ENCODE measurements at regions not wholly inside any gene's neighbourhood (a gene's known extent, or its start where the extent isn't known, plus 50 kb on each side); places are given as distances from the start of the nearest gene placed in this dataset.

DNA sequence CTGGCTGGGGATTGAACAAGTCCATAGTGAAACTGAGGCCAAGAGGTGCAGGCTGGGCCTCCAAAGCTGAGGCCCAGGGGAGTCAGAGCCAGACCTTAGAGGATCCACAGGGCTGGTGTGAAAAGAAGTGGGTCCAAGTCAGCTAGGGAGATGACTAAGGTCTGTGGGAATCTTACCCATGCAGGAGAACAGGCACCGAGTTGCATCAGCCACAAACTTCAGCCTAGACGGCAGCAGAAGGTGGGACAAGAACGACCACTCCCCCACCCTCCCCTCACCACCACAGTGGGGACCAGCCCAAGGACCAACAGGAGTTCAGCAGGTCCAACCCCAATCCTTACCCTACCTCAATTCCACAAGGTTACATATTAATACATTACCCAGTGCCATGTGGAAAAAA, 282.3 kb downstream of the TTLL7 start:
- Mint-ChIP-seq H3K4me1 (no peaks in the 10 kb centered on the region), H3K4me3 (no peak overlapping the region), H3K27ac (ENCODE audit: unreplicated experiment) (no peak overlapping the region), H3K9me3 (peaks cover 4% of the 10 kb centered on the region), H3K36me3 (ENCODE audit: low read depth) (no peaks in the 10 kb centered on the region), H3K27me3 (ENCODE audit: low read depth) (no peaks in the 10 kb centered on the region)
- DNase-seq (ENCODE audit: low read depth, low spot score), result no peak
- TF ChIP-seq CTCF (conservative IDR thresholded peaks at IDR 0.05), result no peak

DNA sequence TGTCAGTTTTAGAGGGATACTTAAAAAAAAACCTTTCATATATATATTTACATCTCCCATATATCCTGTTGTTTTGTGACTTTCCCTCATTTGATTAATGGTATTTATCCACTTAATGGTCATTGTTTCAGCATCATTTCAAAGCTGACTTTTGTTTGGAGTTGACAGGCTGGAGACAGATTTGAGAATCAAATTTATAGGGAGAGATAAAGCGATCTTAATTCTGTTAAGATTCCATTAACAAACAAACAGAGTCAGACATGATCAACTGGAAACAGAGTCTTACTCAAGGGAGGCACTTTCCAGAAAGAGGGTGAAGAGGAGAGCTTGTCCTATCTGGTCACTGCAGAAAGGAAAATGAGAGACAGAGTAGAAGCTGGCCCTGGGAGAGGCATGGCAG, 283.4 kb downstream of the TTLL7 start:
- H3K27ac Mint-ChIP-seq (ENCODE audit: unreplicated experiment), result peak overlapping the region; percentile 9

GRCh38 chr1:83709662-83710061, 289.3 kb downstream of the TTLL7 start:
- H3K36me3 Mint-ChIP-seq (ENCODE audit: low read depth), result no peaks in the 10 kb centered on the region
- peaks cover 4% of the 10 kb centered on the region for H3K9me3 Mint-ChIP-seq
- no peak overlapping the region for H3K27ac Mint-ChIP-seq (ENCODE audit: unreplicated experiment)
- H3K4me1 Mint-ChIP-seq, result peaks cover 6% of the 10 kb centered on the region
- TF ChIP-seq CTCF (conservative IDR thresholded peaks at IDR 0.05), result no peak
- H3K4me3 Mint-ChIP-seq, result no peak overlapping the region
- no peak for DNase-seq (ENCODE audit: low read depth, low spot score)
- no peaks in the 10 kb centered on the region for H3K27me3 Mint-ChIP-seq (ENCODE audit: low read depth)

More for the DNA sequence above, 283.4 kb downstream of the TTLL7 start:
- H3K4me1 Mint-ChIP-seq, result peaks cover 2% of the 10 kb centered on the region
- no peak for DNase-seq (ENCODE audit: low read depth, low spot score)
- H3K9me3 Mint-ChIP-seq, result peaks cover 4% of the 10 kb centered on the region
- no peak overlapping the region for H3K4me3 Mint-ChIP-seq
- H3K27me3 Mint-ChIP-seq (ENCODE audit: low read depth), result no peaks in the 10 kb centered on the region
- TF ChIP-seq CTCF (conservative IDR thresholded peaks at IDR 0.05), result no peak
- no peaks in the 10 kb centered on the region for H3K36me3 Mint-ChIP-seq (ENCODE audit: low read depth)

DNA sequence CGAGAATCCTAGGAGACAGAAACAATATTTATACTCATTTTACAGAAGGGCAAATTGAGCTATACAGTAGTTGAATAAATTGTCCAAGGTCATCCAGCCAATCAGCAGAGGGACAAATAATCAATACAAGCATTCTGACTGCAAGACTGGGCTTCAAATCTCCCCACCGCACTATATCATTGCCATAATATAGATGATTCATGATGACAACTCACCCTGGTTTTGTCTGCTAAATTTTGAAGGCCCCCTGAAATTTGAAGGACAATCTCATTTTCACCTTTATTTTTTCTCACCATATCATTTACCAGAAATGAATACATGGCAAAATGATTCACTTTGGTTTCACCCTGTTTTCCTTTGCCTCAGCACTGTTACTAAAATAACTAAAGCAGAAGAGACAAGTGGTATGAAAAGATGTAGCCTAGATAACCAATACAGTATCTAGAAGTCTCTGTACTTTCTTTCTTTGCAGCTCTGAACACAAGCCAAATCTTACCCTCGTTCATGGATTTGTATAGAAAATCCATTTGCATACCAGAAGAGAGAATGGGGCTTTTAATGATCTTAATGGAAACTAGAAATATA, 292.5 kb downstream of the TTLL7 start:
- H3K27me3 Mint-ChIP-seq (ENCODE audit: low read depth), result no peaks in the 10 kb centered on the region
- no peak for TF ChIP-seq CTCF (conservative IDR thresholded peaks at IDR 0.05)
- no peaks in the 10 kb centered on the region for H3K36me3 Mint-ChIP-seq (ENCODE audit: low read depth)
- H3K9me3 Mint-ChIP-seq, result peaks cover 3% of the 10 kb centered on the region
- H3K27ac Mint-ChIP-seq (ENCODE audit: unreplicated experiment), result no peak overlapping the region
- H3K4me3 Mint-ChIP-seq, result no peak overlapping the region
- no peak for DNase-seq (ENCODE audit: low read depth, low spot score)
- peaks cover 12% of the 10 kb centered on the region for H3K4me1 Mint-ChIP-seq

DNA sequence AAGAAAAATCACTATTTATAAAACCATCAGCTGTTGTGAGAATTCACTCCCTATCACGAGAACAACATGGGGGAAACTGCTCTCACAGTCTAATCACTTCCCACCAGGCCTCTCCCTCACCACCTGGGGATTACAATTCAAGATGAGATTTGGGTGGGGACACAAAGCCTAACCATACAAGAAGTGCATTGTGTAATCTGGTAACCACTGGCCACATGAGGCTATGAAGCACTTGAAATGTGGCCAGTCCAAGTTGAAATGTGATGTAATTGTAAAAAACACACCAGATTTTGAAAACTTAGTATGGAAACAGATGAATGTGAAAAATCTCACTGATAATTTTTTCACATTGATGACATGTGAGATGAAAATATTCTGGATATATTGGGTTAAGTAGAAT, 293.8 kb downstream of the TTLL7 start:
- Mint-ChIP-seq H3K9me3 (peaks cover 3% of the 10 kb centered on the region), H3K36me3 (ENCODE audit: low read depth) (no peaks in the 10 kb centered on the region), H3K27me3 (ENCODE audit: low read depth) (no peaks in the 10 kb centered on the region), H3K27ac (ENCODE audit: unreplicated experiment) (peak overlapping the region; percentile 60), H3K4me3 (no peak overlapping the region), H3K4me1 (peaks cover 9% of the 10 kb centered on the region)
- DNase-seq (ENCODE audit: low read depth, low spot score), result no peak
- no peak for TF ChIP-seq CTCF (conservative IDR thresholded peaks at IDR 0.05)
